Tibial artery (tissue), 4 donors: ENCODE measurements at regions not wholly inside any gene's neighbourhood (a gene's known extent, or its start where the extent isn't known, plus 50 kb on each side); places are given as distances from the start of the nearest gene placed in this dataset.

Experiments
- DNase-seq, 2 donors: peaks; one replicate each; pipeline ENCODE4 v3.0.0-alpha.2; 2019
- H3K27ac ChIP-seq, 2 donors: fragments of 200-600 bp; sonication (generic) in 1 of 2; 1 replicate in 1 of 2; 2 replicates in 1 of 2; pipeline ENCODE4 v1.5.1; 2018 to 2019; ENCODE audit warnings: mild to moderate bottlenecking in 1 of 2
- H3K27me3 ChIP-seq, 2 donors: fragments of 200-600 bp; sonication (generic) in 1 of 2; one replicate each; pipeline versions ENCODE4 v1.5.1 to v1.6.0; 2016 to 2019
- H3K36me3 ChIP-seq, 3 donors: fragments of 200-600 bp; sonication (generic) in 2 of 3; one replicate each; pipeline ENCODE4 v1.5.1; 2016 to 2019; ENCODE audit warnings: mild to moderate bottlenecking in 2 of 3
- H3K4me1 ChIP-seq, 4 donors: fragments of 200-600 bp; sonication (generic) in 2 of 4; 1 replicate in 3 of 4; 2 replicates in 1 of 4; pipeline ENCODE4 v1.5.1; 2016 to 2019
- H3K4me3 ChIP-seq, 2 donors: fragments of 200-600 bp; sonication (generic) in 1 of 2; 1 replicate in 1 of 2; 2 replicates in 1 of 2; pipeline ENCODE4 v1.5.1; 2018 to 2019; ENCODE audit warnings: mild to moderate bottlenecking in 2 of 2
- H3K9me3 ChIP-seq, 3 donors: fragments of 200-600 bp; sonication (generic) in 1 of 3; one replicate each; pipeline ENCODE4 v1.5.1; 2016 to 2019
- intact Hi-C: fragments of 100-400 bp; cut with DNase I; formaldehyde crosslinking; loops from one replicate; pipeline ENCODE4 v1.15.0; 2023; ENCODE audit warnings: low total_unique reads
- TF ChIP-seq, protein P1 (sequence below), 2 experiments: fragments of 200-600 bp in 1 of 2; fragments of 450-650 bp in 1 of 2; IDR thresholded peaks; one replicate each; pipeline ENCODE4 v1.5.1; 2017 to 2019; ENCODE audit warnings: antibody characterized with exemption in 2 of 2, mild to moderate bottlenecking in 1 of 2, moderate library complexity in 1 of 2

DNA sequence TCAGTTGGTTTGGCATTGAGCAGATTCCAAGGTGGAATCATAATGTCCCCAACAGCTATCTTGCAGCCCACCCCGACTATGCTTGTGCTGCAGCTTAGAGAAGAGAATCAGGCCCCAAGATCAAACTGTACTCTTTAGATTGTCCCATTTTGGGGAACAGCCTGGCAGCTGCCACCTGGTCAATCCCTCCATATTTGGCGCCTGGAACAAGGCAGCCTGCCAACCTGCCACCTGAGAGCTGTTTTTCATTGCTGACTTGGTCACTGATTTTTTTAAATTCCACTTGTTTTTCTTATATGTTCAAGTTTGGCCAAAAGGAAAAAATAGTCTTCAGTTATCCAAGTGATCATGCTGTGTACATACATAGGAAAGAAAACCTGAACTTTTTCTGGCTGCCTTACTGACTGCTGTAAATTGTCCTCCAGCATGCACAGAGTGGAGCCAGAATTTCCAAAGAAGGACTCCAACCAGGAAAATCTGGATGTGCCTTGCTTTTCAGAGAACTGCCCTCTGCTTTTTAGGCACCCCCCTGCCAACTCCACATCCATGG, 504.2 kb downstream of the ENC1 start:
- Histone ChIP-seq H3K36me3 (no peaks in the 10 kb centered on the region), H3K27ac (no peak overlapping the region), H3K4me3 (no peak overlapping the region), H3K9me3 (no peaks in the 10 kb centered on the region), H3K4me1 (peaks cover 0 to 7% (median 0%) of the 10 kb centered on the region in 4 donors), H3K27me3 (no peaks in the 10 kb centered on the region)
- no peak for DNase-seq
- intact Hi-C loops: no loop called here
- TF ChIP-seq, protein P1, sequence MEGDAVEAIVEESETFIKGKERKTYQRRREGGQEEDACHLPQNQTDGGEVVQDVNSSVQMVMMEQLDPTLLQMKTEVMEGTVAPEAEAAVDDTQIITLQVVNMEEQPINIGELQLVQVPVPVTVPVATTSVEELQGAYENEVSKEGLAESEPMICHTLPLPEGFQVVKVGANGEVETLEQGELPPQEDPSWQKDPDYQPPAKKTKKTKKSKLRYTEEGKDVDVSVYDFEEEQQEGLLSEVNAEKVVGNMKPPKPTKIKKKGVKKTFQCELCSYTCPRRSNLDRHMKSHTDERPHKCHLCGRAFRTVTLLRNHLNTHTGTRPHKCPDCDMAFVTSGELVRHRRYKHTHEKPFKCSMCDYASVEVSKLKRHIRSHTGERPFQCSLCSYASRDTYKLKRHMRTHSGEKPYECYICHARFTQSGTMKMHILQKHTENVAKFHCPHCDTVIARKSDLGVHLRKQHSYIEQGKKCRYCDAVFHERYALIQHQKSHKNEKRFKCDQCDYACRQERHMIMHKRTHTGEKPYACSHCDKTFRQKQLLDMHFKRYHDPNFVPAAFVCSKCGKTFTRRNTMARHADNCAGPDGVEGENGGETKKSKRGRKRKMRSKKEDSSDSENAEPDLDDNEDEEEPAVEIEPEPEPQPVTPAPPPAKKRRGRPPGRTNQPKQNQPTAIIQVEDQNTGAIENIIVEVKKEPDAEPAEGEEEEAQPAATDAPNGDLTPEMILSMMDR (IDR thresholded peaks at IDR 0.05): no peak

DNA sequence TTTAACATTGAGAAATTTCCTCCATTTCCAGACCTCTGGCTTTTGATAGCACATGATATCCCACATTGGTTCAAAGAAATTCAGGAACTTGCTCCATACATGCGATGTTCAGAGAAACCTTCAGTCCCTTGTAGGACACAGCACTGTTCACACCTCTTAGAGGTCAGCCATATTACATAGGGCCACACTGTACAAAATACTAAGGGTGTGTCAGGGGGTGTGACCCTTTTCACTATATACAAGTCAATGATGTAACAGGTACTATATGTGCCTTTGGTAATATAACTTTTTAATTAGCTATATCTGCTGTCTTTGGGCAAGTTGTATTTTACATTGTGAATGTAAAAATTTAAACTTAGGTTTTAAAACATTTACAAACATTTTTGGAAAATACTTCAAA, 505.5 kb downstream of the ENC1 start:
- Histone ChIP-seq H3K27ac (no peak overlapping the region), H3K27me3 (no peaks in the 10 kb centered on the region), H3K4me3 (no peak overlapping the region), H3K9me3 (no peaks in the 10 kb centered on the region), H3K36me3 (no peaks in the 10 kb centered on the region), H3K4me1 (peaks cover 0 to 7% (median 0%) of the 10 kb centered on the region in 4 donors)
- TF ChIP-seq, protein P1 (IDR thresholded peaks at IDR 0.05): no peak
- DNase-seq: no peak
- intact Hi-C loops: no loop called here

DNA sequence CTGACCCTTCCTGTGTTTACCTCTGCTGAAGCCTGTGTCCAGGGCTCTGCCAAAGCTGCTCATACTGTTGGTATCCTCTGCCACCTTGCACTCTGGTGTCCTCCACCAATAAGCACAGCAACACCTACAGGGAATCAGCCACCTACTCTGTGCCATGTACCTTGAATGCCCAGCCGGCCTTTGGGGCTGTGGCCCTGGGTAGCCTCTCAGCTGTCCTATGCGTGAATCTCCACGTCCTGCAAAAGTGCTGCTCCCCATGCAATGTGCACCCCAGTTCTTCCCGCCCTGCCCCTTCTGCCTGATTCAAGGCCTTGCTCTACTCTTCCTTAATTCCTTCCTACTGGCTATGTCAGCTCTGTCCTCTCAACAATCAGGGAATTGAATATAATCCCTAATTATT, 506.5 kb downstream of the ARHGEF28 start:
- no peaks in the 10 kb centered on the region for H3K9me3 ChIP-seq
- no peak for DNase-seq
- no peaks in the 10 kb centered on the region for H3K36me3 ChIP-seq
- no peak overlapping the region for H3K27ac ChIP-seq
- peaks cover 0 to 7% (median 0%) of the 10 kb centered on the region in 4 donors for H3K4me1 ChIP-seq
- intact Hi-C loops: no loop called here
- H3K4me3 ChIP-seq: no peak overlapping the region
- no peaks in the 10 kb centered on the region for H3K27me3 ChIP-seq
- TF ChIP-seq, protein P1 (IDR thresholded peaks at IDR 0.05): no peak

DNA sequence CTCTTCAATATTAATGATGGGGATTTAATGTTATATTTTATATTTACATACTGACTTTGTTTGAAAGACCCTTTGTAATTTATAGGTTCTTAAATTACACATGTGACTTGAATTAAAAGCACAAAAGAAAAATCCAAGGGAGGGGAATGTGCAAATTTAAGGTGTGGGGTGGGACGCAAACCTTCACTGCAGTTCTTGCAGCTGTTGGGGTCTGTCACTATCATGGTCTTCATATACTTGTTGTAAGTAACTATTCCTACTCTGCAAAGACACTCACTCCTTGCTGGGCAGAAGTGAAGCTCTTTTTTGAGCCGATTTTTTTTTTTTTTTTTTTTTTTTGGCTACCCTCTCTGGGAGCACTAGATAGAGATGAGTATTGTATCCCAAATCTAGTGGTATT, 505.3 kb downstream of the ARHGEF28 start:
- H3K27ac ChIP-seq: no peak overlapping the region
- intact Hi-C loops: no loop called here
- no peaks in the 10 kb centered on the region for H3K9me3 ChIP-seq
- TF ChIP-seq, protein P1 (IDR thresholded peaks at IDR 0.05): no peak
- peaks cover 0 to under 1% (median 0%) of the 10 kb centered on the region in 4 donors for H3K4me1 ChIP-seq
- H3K27me3 ChIP-seq: no peaks in the 10 kb centered on the region
- H3K4me3 ChIP-seq: no peak overlapping the region
- H3K36me3 ChIP-seq: no peaks in the 10 kb centered on the region
- DNase-seq: no peak

DNA sequence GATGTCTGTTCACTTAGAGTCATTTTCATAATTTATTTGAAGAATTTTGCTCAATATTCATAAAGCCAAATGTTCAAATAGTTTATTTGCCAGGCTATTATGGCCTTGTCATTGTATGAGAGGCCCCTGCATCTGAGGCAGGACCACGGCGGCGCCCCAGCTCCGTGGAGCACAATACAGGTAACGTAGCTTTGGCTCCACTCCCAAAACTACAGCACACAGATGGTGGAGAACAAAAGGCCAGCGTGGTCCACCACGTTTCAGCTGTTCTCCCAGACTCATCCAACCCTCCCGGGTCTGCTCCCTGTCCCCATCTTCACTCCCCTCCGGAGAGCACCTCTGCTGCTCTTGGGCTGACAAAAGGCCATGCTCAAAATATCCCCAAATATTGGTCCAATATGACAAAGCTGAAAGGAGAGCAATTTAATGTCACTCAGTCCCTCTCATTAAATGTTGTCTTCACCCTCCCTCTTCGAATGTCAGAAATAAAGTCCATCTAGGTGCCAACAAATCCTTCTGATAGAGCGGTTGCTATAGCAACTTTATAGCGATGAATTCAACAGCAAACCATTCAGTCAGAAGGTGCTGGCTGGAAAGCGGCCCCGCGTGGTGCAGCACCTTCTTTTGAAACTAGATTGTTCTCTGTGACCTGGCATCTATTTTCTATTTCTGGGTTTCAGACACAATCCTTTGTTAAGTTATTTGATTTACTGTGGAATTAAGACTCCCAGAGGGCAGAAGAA, 504.3 kb downstream of the ARHGEF28 start:
- intact Hi-C loops: no loop called here
- Histone ChIP-seq H3K4me1 (no peaks in the 10 kb centered on the region), H3K27ac (no peak overlapping the region), H3K36me3 (no peaks in the 10 kb centered on the region), H3K9me3 (no peaks in the 10 kb centered on the region), H3K27me3 (no peaks in the 10 kb centered on the region), H3K4me3 (no peak overlapping the region)
- TF ChIP-seq, protein P1 (IDR thresholded peaks at IDR 0.05): no peak
- no peak for DNase-seq
